SU-DHL-6 (cell line): ENCODE measurements at regions not wholly inside any gene's neighbourhood (a gene's known extent, or its start where the extent isn't known, plus 50 kb on each side); places are given as distances from the start of the nearest gene placed in this dataset.

Experiments used
- EZH2phosphoT487 ChIP-seq: fragments of 200-600 bp; sonication (generic), shearing (Covaris generic); conservative IDR thresholded peaks from 2 replicates; pipeline ENCODE4 v1.6.1; 2018; ENCODE audit warnings: mild to moderate bottlenecking, antibody characterized with exemption, low read length, moderate library complexity, mixed read lengths
- TF ChIP-seq, protein P1 (sequence below): fragments of 200-600 bp; sonication (generic); IDR thresholded peaks from one replicate; pipeline ENCODE4 v1.5.1; 2017; ENCODE audit warnings: antibody characterized with exemption, mild to moderate bottlenecking, low read length, moderate library complexity; ENCODE audit not compliant: insufficient read depth, poor library complexity, severe bottlenecking

DNA sequence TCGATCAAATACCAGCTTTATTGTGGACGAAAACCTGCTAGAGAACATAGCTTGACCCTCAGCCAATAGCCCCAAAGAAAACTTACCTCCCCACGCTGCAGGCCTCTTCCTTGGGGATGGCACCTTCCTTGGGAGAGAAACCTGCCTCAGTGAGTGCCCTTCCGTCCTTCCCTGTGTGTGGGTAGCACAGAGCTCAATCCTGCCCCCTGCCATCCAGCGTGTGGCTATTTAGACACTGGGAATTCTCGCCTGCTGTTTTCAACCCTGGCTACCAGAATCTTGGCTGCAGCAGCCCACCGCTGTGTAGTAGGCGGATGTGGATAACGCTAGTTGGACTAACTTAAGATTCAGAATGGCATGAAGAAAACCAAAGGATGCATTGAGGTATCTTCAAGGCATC lies 238.2 kb downstream of the TEX36 start:
- TF ChIP-seq, protein P1, sequence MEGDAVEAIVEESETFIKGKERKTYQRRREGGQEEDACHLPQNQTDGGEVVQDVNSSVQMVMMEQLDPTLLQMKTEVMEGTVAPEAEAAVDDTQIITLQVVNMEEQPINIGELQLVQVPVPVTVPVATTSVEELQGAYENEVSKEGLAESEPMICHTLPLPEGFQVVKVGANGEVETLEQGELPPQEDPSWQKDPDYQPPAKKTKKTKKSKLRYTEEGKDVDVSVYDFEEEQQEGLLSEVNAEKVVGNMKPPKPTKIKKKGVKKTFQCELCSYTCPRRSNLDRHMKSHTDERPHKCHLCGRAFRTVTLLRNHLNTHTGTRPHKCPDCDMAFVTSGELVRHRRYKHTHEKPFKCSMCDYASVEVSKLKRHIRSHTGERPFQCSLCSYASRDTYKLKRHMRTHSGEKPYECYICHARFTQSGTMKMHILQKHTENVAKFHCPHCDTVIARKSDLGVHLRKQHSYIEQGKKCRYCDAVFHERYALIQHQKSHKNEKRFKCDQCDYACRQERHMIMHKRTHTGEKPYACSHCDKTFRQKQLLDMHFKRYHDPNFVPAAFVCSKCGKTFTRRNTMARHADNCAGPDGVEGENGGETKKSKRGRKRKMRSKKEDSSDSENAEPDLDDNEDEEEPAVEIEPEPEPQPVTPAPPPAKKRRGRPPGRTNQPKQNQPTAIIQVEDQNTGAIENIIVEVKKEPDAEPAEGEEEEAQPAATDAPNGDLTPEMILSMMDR, result no peak
- TF ChIP-seq EZH2phosphoT487, result no peak
